GM18907 (cell line): ENCODE measurements at regions not wholly inside any gene's neighbourhood (a gene's known extent, or its start where the extent isn't known, plus 50 kb on each side); places are given as distances from the start of the nearest gene placed in this dataset.

Source experiments
- ATAC-seq: cut with Tn5 transposase; IDR thresholded peaks from one replicate; pipeline ENCODE4 v1.9.1; 2021; ENCODE audit warnings: mild to moderate bottlenecking, moderate library complexity; ENCODE audit not compliant: unreplicated experiment

- no peak for ATAC-seq
These were observed 335.6 kb downstream of the EDEM1 start for GRCh38 chr3:5523125-5523524.

GRCh38 chr3:5531039-5531438 lies 343.5 kb downstream of the EDEM1 start:
- ATAC-seq: no peak

GRCh38 chr3:5531741-5532290 lies 344.3 kb downstream of the EDEM1 start:
- ATAC-seq: no peak

- no peak for ATAC-seq
These were observed 353.0 kb downstream of the EDEM1 start for GRCh38 chr3:5540532-5540931.

GRCh38 chr3:5542472-5542871 lies 355.0 kb downstream of the EDEM1 start:
- ATAC-seq: no peak

GRCh38 chr3:5543047-5543446 lies 355.5 kb downstream of the EDEM1 start:
- ATAC-seq: no peak

- ATAC-seq: no peak
These were observed 358.2 kb downstream of the EDEM1 start for GRCh38 chr3:5545719-5546118.

GRCh38 chr3:5553203-5553602 lies 365.7 kb downstream of the EDEM1 start:
- no peak for ATAC-seq

GRCh38 chr3:5554245-5554747 lies 366.8 kb downstream of the EDEM1 start:
- no peak for ATAC-seq

GRCh38 chr3:5560199-5560598 lies 372.7 kb downstream of the EDEM1 start:
- no peak for ATAC-seq

GRCh38 chr3:5563537-5564277 lies 376.2 kb downstream of the EDEM1 start:
- no peak for ATAC-seq

- no peak for ATAC-seq
These were observed 376.8 kb downstream of the EDEM1 start for GRCh38 chr3:5564278-5564666.

GRCh38 chr3:5565026-5565425 lies 377.5 kb downstream of the EDEM1 start:
- ATAC-seq: no peak

- ATAC-seq: no peak
These were observed 379.6 kb downstream of the EDEM1 start for GRCh38 chr3:5567113-5567512.

- no peak for ATAC-seq
These were observed 380.9 kb downstream of the EDEM1 start for GRCh38 chr3:5568451-5568850.

GRCh38 chr3:5569152-5569551 lies 381.6 kb downstream of the EDEM1 start:
- no peak for ATAC-seq

GRCh38 chr3:5572168-5572567 lies 384.7 kb downstream of the EDEM1 start:
- ATAC-seq: no peak

- no peak for ATAC-seq
These were observed 388.9 kb downstream of the EDEM1 start for GRCh38 chr3:5576277-5577011.

- no peak for ATAC-seq
These were observed 391.7 kb downstream of the EDEM1 start for GRCh38 chr3:5579139-5579602.

- no peak for ATAC-seq
These were observed 392.4 kb downstream of the EDEM1 start for GRCh38 chr3:5579946-5580345.

GRCh38 chr3:5580826-5581225 lies 393.3 kb downstream of the EDEM1 start:
- no peak for ATAC-seq

- ATAC-seq: no peak
These were observed 394.2 kb downstream of the EDEM1 start for GRCh38 chr3:5581743-5582142.
